ENCODE measurements at regions not wholly inside any gene's neighbourhood (a gene's known extent, or its start where the extent isn't known, plus 50 kb on each side); places are given as distances from the start of the nearest gene placed in this dataset.

- Mint-ChIP-seq H3K9me3 (peaks cover under 1% of the 10 kb centered on the region), H3K27ac (no peak overlapping the region), H3K36me3 (ENCODE audit: low read depth) (no peaks in the 10 kb centered on the region), H3K4me3 (no peak overlapping the region), H3K4me1 (peaks cover 18% of the 10 kb centered on the region), H3K27me3 (no peaks in the 10 kb centered on the region)
- ATAC-seq (replicated peaks): no peak
Measured at GRCh38 chr7:157467496-157468212, 130.8 kb downstream of the DNAJB6 start.

- H3K4me3 Mint-ChIP-seq: no peak overlapping the region
- no peak for ATAC-seq (replicated peaks)
- no peak overlapping the region for H3K27ac Mint-ChIP-seq
- no peaks in the 10 kb centered on the region for H3K36me3 Mint-ChIP-seq (ENCODE audit: low read depth)
- peaks cover 18% of the 10 kb centered on the region for H3K4me1 Mint-ChIP-seq
- no peaks in the 10 kb centered on the region for H3K27me3 Mint-ChIP-seq
- H3K9me3 Mint-ChIP-seq: peaks cover 9% of the 10 kb centered on the region
Measured at GRCh38 chr7:157468221-157469111, 131.7 kb downstream of the DNAJB6 start.

- Mint-ChIP-seq H3K4me3 (no peak overlapping the region), H3K36me3 (ENCODE audit: low read depth) (no peaks in the 10 kb centered on the region), H3K9me3 (peaks cover 9% of the 10 kb centered on the region), H3K27me3 (no peaks in the 10 kb centered on the region), H3K4me1 (peaks cover 18% of the 10 kb centered on the region), H3K27ac (no peak overlapping the region)
- ATAC-seq (replicated peaks): no peak
Measured at GRCh38 chr7:157469181-157470016, 132.6 kb downstream of the DNAJB6 start.

GRCh38 chr7:157470017-157470322, 133.2 kb downstream of the DNAJB6 start:
- no peak overlapping the region for H3K4me3 Mint-ChIP-seq
- peaks cover 9% of the 10 kb centered on the region for H3K9me3 Mint-ChIP-seq
- peaks cover 18% of the 10 kb centered on the region for H3K4me1 Mint-ChIP-seq
- H3K27me3 Mint-ChIP-seq: no peaks in the 10 kb centered on the region
- no peak overlapping the region for H3K27ac Mint-ChIP-seq
- ATAC-seq (replicated peaks): no peak
- no peaks in the 10 kb centered on the region for H3K36me3 Mint-ChIP-seq (ENCODE audit: low read depth)

GRCh38 chr7:157470701-157471131, 133.9 kb downstream of the DNAJB6 start:
- Mint-ChIP-seq H3K27ac (no peak overlapping the region), H3K27me3 (no peaks in the 10 kb centered on the region), H3K9me3 (peaks cover 9% of the 10 kb centered on the region), H3K4me3 (peak overlapping the region; percentile 48), H3K36me3 (ENCODE audit: low read depth) (no peaks in the 10 kb centered on the region), H3K4me1 (peaks cover 18% of the 10 kb centered on the region)
- no peak for ATAC-seq (replicated peaks)

GRCh38 chr7:157471259-157472125, 134.7 kb downstream of the DNAJB6 start:
- peak; percentile 70 for ATAC-seq (replicated peaks)
- H3K36me3 Mint-ChIP-seq (ENCODE audit: low read depth): no peaks in the 10 kb centered on the region
- peak overlapping the region; percentile 45 for H3K27ac Mint-ChIP-seq
- H3K4me3 Mint-ChIP-seq: peak overlapping the region; percentile 48
- H3K27me3 Mint-ChIP-seq: no peaks in the 10 kb centered on the region
- peaks cover 9% of the 10 kb centered on the region for H3K9me3 Mint-ChIP-seq
- peaks cover 18% of the 10 kb centered on the region for H3K4me1 Mint-ChIP-seq

- H3K9me3 Mint-ChIP-seq: peaks cover 9% of the 10 kb centered on the region
- peak overlapping the region; percentile 48 for H3K4me3 Mint-ChIP-seq
- no peak for ATAC-seq (replicated peaks)
- peak overlapping the region; percentile 45 for H3K27ac Mint-ChIP-seq
- H3K27me3 Mint-ChIP-seq: no peaks in the 10 kb centered on the region
- H3K36me3 Mint-ChIP-seq (ENCODE audit: low read depth): no peaks in the 10 kb centered on the region
- peaks cover 18% of the 10 kb centered on the region for H3K4me1 Mint-ChIP-seq
Measured at GRCh38 chr7:157472311-157473050, 135.7 kb downstream of the DNAJB6 start.

GRCh38 chr7:157473051-157473569, 136.3 kb downstream of the DNAJB6 start:
- H3K27ac Mint-ChIP-seq: peak overlapping the region; percentile 45
- H3K4me1 Mint-ChIP-seq: peaks cover 21% of the 10 kb centered on the region
- peaks cover 9% of the 10 kb centered on the region for H3K9me3 Mint-ChIP-seq
- H3K27me3 Mint-ChIP-seq: no peaks in the 10 kb centered on the region
- ATAC-seq (replicated peaks): no peak
- H3K36me3 Mint-ChIP-seq (ENCODE audit: low read depth): no peaks in the 10 kb centered on the region
- H3K4me3 Mint-ChIP-seq: peak overlapping the region; percentile 6

- Mint-ChIP-seq H3K9me3 (peaks cover 9% of the 10 kb centered on the region), H3K27me3 (no peaks in the 10 kb centered on the region), H3K27ac (no peak overlapping the region), H3K36me3 (ENCODE audit: low read depth) (no peaks in the 10 kb centered on the region), H3K4me3 (no peak overlapping the region), H3K4me1 (peaks cover 24% of the 10 kb centered on the region)
- ATAC-seq (replicated peaks): peak; percentile 28
Measured at GRCh38 chr7:157474685-157475084, 137.9 kb downstream of the DNAJB6 start.

GRCh38 chr7:157475095-157475494, 138.3 kb downstream of the DNAJB6 start:
- Mint-ChIP-seq H3K9me3 (peaks cover 9% of the 10 kb centered on the region), H3K4me1 (peaks cover 24% of the 10 kb centered on the region), H3K27ac (no peak overlapping the region), H3K27me3 (no peaks in the 10 kb centered on the region), H3K4me3 (no peak overlapping the region), H3K36me3 (ENCODE audit: low read depth) (no peaks in the 10 kb centered on the region)
- no peak for ATAC-seq (replicated peaks)

GRCh38 chr7:157475601-157476000, 138.8 kb downstream of the DNAJB6 start:
- Mint-ChIP-seq H3K9me3 (peaks cover 9% of the 10 kb centered on the region), H3K36me3 (ENCODE audit: low read depth) (no peaks in the 10 kb centered on the region), H3K4me3 (no peak overlapping the region), H3K4me1 (peaks cover 24% of the 10 kb centered on the region), H3K27ac (no peak overlapping the region), H3K27me3 (no peaks in the 10 kb centered on the region)
- no peak for ATAC-seq (replicated peaks)

- no peaks in the 10 kb centered on the region for H3K36me3 Mint-ChIP-seq (ENCODE audit: low read depth)
- H3K27me3 Mint-ChIP-seq: no peaks in the 10 kb centered on the region
- H3K4me1 Mint-ChIP-seq: peaks cover 19% of the 10 kb centered on the region
- H3K9me3 Mint-ChIP-seq: peaks cover 9% of the 10 kb centered on the region
- no peak overlapping the region for H3K27ac Mint-ChIP-seq
- H3K4me3 Mint-ChIP-seq: no peak overlapping the region
- no peak for ATAC-seq (replicated peaks)
Measured at GRCh38 chr7:157476201-157476600, 139.4 kb downstream of the DNAJB6 start.
